GM21515 (cell line): ENCODE measurements at regions not wholly inside any gene's neighbourhood (a gene's known extent, or its start where the extent isn't known, plus 50 kb on each side); places are given as distances from the start of the nearest gene placed in this dataset.
A peak's percentile ranks its signal among the peaks of the same experiment; 100 is the strongest.

Experiments
- ATAC-seq: cut with Tn5 transposase; IDR thresholded peaks from one replicate; pipeline ENCODE4 v1.9.1; 2021; ENCODE audit not compliant: unreplicated experiment

- no peak for ATAC-seq
Measured at GRCh38 chr4:130288576-130288975, 1192.6 kb downstream of the C4orf33 start.

- ATAC-seq: no peak
Measured at GRCh38 chr4:130293692-130294091, 1197.7 kb downstream of the C4orf33 start.

- no peak for ATAC-seq
Measured at GRCh38 chr4:130296448-130296847, 1200.5 kb downstream of the C4orf33 start.

GRCh38 chr4:130306566-130306965 is 1210.6 kb downstream of the C4orf33 start:
- ATAC-seq: no peak

GRCh38 chr4:130309221-130309620 is 1213.3 kb downstream of the C4orf33 start:
- ATAC-seq: no peak

GRCh38 chr4:130322439-130322838 is 1226.5 kb downstream of the C4orf33 start:
- ATAC-seq: no peak

GRCh38 chr4:130329036-130329435 is 1233.1 kb downstream of the C4orf33 start:
- no peak for ATAC-seq

- no peak for ATAC-seq
Measured at GRCh38 chr4:130333241-130333759, 1237.3 kb downstream of the C4orf33 start.

- no peak for ATAC-seq
Measured at GRCh38 chr4:130335417-130336194, 1239.7 kb downstream of the C4orf33 start.

- peak; percentile 91 for ATAC-seq
Measured at GRCh38 chr4:130336585-130337217, 1240.7 kb downstream of the C4orf33 start.

GRCh38 chr4:130338851-130339250 is 1242.9 kb downstream of the C4orf33 start:
- no peak for ATAC-seq

- no peak for ATAC-seq
Measured at GRCh38 chr4:130349745-130350144, 1253.8 kb downstream of the C4orf33 start.

- no peak for ATAC-seq
Measured at GRCh38 chr4:130356873-130357272, 1260.9 kb downstream of the C4orf33 start.

GRCh38 chr4:130359542-130359941 is 1263.6 kb downstream of the C4orf33 start:
- no peak for ATAC-seq

GRCh38 chr4:130361616-130362015 is 1265.7 kb downstream of the C4orf33 start:
- ATAC-seq: no peak

GRCh38 chr4:130368668-130369067 is 1272.7 kb downstream of the C4orf33 start:
- no peak for ATAC-seq

GRCh38 chr4:130393231-130393630 is 1297.3 kb downstream of the C4orf33 start:
- ATAC-seq: no peak

- ATAC-seq: no peak
Measured at GRCh38 chr4:130393642-130394041, 1297.7 kb downstream of the C4orf33 start.

- ATAC-seq: no peak
Measured at GRCh38 chr4:130395871-130396270, 1299.9 kb downstream of the C4orf33 start.

GRCh38 chr4:130403221-130403620 is 1307.3 kb downstream of the C4orf33 start:
- ATAC-seq: no peak

- ATAC-seq: no peak
Measured at GRCh38 chr4:130416228-130416627, 1320.3 kb downstream of the C4orf33 start.
